ENCODE measurements at regions not wholly inside any gene's neighbourhood (a gene's known extent, or its start where the extent isn't known, plus 50 kb on each side); places are given as distances from the start of the nearest gene placed in this dataset.
"Not testable (repeated sequence)": the region's sequence is repeated elsewhere in the genome, so short reads cannot be mapped to it uniquely, and the experiment has no call there.

GRCh38 chr22:27314276-27314807 is 487.2 kb downstream of the MN1 start:
- no peak overlapping the region for H3K4me3 ChIP-seq (ENCODE audit: low read length)
- DNase-seq (ENCODE audit: low read depth): no peak
- no peak for TF ChIP-seq CTCF (conservative IDR thresholded peaks at IDR 0.05; ENCODE audit: low read depth, low read length)

DNA sequence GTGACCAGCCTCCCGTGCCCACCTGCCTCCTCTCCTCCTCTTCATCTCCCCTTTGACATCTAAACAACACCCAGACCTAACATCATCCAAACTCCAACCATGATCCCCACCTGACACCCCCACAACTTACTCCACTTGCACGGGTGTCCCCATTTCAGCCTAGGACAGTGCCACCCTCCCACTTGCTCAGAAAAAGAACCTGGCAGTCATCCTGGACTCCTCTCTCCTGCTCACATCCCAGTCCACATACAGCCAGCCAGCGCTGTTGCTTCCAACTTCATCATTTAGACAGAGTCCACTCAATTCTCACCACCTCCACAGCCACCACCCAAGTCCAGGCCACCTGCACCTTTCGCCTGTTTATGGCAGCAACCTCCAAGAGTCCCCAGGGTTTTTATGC is 485.7 kb downstream of the MN1 start:
- DNase-seq (ENCODE audit: low read depth): no peak
- H3K4me3 ChIP-seq (ENCODE audit: low read length): no peak overlapping the region
- no peak for TF ChIP-seq CTCF (conservative IDR thresholded peaks at IDR 0.05; ENCODE audit: low read depth, low read length)

DNA sequence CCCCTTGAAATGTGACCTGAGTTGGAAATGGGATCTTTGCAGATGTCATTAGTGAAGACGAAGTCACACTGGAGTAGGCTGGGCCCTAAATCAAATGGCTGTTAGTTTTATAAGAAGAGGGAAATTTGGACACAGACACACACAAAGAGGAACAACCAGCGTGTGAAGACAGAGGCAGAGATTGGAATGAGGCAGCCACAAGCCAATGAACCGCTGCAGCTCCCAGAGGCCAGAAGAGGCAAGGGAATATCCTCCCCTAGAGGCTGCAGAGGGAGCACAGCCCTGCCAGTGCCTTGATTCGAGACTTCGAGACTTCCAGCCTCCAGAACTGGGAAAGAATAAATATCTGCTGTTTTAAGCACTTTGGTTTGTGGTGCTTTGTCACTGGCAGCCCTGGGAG is 484.5 kb downstream of the MN1 start:
- TF ChIP-seq CTCF (conservative IDR thresholded peaks at IDR 0.05; ENCODE audit: low read depth, low read length): peak; percentile 28
- no peak for DNase-seq (ENCODE audit: low read depth)
- H3K4me3 ChIP-seq (ENCODE audit: low read length): no peak overlapping the region

- no peak for TF ChIP-seq CTCF (conservative IDR thresholded peaks at IDR 0.05; ENCODE audit: low read depth, low read length)
Observed at GRCh38 chr22:27317971-27318428, 483.6 kb downstream of the MN1 start.

GRCh38 chr22:27318516-27318915 is 483.0 kb downstream of the MN1 start:
- DNase-seq (ENCODE audit: low read depth): peak; percentile 63
- no peak for TF ChIP-seq CTCF (conservative IDR thresholded peaks at IDR 0.05; ENCODE audit: low read depth, low read length)
- no peak overlapping the region for H3K4me3 ChIP-seq (ENCODE audit: low read length)

More at GRCh38 chr22:27317971-27318428, 483.6 kb downstream of the MN1 start:
- no peak overlapping the region for H3K4me3 ChIP-seq (ENCODE audit: low read length)
- no peak for DNase-seq (ENCODE audit: low read depth)

DNA sequence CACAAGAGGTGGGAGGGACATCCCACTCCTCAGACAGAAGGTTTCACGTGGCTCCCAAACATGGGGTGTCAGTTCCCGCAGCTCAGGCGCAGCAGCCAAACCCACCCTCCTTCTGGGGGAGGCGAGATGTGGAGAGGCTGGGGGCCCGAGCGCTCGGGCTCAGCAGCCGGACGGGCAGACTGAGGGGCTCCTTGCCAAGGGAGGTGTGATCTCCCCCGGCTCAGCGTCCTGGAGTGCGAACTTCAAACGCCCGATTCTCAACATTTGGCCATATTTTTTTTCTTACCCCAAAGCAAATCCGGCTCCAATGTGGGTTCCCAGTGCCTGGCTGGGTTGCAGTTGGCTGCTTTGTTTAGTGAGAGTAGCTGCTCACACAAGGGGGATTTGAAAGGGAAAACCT is 477.9 kb downstream of the MN1 start:
- H3K4me3 ChIP-seq (ENCODE audit: low read length): no peak overlapping the region
- TF ChIP-seq CTCF (conservative IDR thresholded peaks at IDR 0.05; ENCODE audit: low read depth, low read length): no peak
- DNase-seq (ENCODE audit: low read depth): no peak

GRCh38 chr22:27324908-27325307 is 476.6 kb downstream of the MN1 start:
- H3K4me3 ChIP-seq (ENCODE audit: low read length); DNase-seq (ENCODE audit: low read depth): not testable (repeated sequence)

DNA sequence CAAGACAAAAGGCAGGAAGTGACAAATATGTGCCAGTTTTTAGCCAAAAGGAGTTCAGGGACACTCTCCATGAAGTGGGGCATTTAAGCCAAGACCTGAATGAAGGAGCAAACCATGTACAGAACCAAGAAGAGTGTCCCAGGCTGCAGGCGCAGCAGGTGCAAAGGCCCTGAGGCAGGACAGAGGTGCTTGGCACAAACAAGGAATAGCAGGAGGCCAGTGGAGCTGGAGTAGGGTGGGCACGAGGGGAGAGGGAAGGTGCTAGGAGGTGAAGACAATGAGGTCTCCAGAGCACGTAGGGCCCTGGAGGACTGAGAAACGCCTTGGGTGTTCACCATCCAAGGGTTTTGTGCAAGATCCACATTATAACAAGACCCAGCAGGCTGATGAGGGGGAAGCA is 474.1 kb downstream of the MN1 start:
- DNase-seq (ENCODE audit: low read depth): no peak
- no peak for TF ChIP-seq CTCF (conservative IDR thresholded peaks at IDR 0.05; ENCODE audit: low read depth, low read length)
- no peak overlapping the region for H3K4me3 ChIP-seq (ENCODE audit: low read length)
